ENCODE measurements at regions not wholly inside any gene's neighbourhood (a gene's known extent, or its start where the extent isn't known, plus 50 kb on each side); places are given as distances from the start of the nearest gene placed in this dataset.

GRCh38 chr11:106197438-106197837 is 120.0 kb downstream of the AASDHPPT start:
- no peaks in the 10 kb centered on the region for H3K4me1 ChIP-seq (ENCODE audit: low read depth)
- no peaks in the 10 kb centered on the region for H3K9me3 ChIP-seq
- no peaks in the 10 kb centered on the region for H3K36me3 ChIP-seq (ENCODE audit: low read depth)
- no peak for DNase-seq
- TF ChIP-seq, protein P1, sequence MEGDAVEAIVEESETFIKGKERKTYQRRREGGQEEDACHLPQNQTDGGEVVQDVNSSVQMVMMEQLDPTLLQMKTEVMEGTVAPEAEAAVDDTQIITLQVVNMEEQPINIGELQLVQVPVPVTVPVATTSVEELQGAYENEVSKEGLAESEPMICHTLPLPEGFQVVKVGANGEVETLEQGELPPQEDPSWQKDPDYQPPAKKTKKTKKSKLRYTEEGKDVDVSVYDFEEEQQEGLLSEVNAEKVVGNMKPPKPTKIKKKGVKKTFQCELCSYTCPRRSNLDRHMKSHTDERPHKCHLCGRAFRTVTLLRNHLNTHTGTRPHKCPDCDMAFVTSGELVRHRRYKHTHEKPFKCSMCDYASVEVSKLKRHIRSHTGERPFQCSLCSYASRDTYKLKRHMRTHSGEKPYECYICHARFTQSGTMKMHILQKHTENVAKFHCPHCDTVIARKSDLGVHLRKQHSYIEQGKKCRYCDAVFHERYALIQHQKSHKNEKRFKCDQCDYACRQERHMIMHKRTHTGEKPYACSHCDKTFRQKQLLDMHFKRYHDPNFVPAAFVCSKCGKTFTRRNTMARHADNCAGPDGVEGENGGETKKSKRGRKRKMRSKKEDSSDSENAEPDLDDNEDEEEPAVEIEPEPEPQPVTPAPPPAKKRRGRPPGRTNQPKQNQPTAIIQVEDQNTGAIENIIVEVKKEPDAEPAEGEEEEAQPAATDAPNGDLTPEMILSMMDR (IDR thresholded peaks at IDR 0.05), result no peak
- no peak overlapping the region for H3K4me3 ChIP-seq
- intact Hi-C loops (cut with DNase I, micrococcal nuclease), result no loop called here
- no peak for ATAC-seq

DNA sequence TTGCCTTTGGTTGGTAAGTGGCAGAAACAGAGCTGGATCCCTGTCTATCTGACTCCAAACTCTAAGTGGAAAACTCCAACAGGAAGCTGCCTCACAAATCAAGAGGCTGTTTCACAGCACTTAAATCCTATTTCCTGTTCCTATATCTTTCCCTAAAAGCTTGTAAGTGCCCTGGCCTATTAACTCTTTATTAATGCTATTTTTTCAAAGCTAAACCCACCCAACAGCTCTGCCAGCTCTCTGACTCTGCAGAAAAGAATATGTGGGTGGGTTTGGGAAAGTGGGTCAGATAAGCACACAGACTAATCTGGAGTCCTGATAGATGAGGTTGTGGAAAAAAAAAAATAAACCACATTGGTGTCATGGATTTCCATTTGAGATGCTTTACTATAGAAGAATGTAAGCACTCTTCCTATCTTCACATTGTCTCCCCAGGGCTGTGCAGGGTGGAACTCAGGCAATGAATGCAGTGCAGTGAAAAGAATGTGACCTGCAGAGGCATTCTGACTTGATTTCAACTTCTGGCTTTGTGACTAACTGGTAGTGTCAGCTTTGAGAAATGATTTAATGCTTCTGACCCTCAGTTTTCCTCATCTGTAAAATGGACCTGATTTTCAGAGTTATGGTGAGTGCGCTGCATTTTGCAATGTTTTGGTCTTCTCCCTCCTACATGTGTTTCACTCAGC is 125.6 kb downstream of the AASDHPPT start:
- no peak overlapping the region for H3K4me3 ChIP-seq
- no peaks in the 10 kb centered on the region for H3K36me3 ChIP-seq (ENCODE audit: low read depth)
- TF ChIP-seq, protein P1 (IDR thresholded peaks at IDR 0.05), result no peak
- H3K9me3 ChIP-seq, result no peaks in the 10 kb centered on the region
- ATAC-seq (no peak), DNase-seq (no peak)
- intact Hi-C loops (cut with DNase I, micrococcal nuclease), result no loop called here
- no peaks in the 10 kb centered on the region for H3K4me1 ChIP-seq (ENCODE audit: low read depth)

- Histone ChIP-seq H3K4me3 (no peak overlapping the region), H3K36me3 (ENCODE audit: low read depth) (no peaks in the 10 kb centered on the region), H3K9me3 (no peaks in the 10 kb centered on the region), H3K4me1 (ENCODE audit: low read depth) (no peaks in the 10 kb centered on the region)
- DNase-seq, result no peak
- TF ChIP-seq, protein P1 (IDR thresholded peaks at IDR 0.05), result no peak
- intact Hi-C loops (cut with DNase I, micrococcal nuclease), result no loop called here
- no peak for ATAC-seq
These were observed 131.3 kb downstream of the AASDHPPT start for GRCh38 chr11:106208760-106209159.

DNA sequence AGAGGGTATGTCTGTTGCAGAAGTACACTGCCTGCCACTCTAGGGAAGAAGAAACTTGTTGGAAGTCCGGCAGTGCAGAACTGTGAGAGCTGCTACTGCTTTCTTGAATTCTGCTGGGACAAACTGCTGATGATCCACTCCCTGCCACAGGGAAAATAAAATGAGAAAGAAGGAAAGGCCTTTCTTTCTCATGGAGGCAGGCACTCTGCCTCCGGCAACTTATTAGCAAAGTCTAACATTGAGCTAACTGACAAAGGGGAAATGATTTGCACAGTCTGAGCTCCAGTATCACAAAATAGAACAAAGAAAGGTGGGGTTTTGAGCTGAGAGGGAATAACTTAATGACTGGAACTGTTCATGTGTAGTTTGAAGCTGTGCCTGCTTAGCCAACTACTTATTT is 134.6 kb downstream of the AASDHPPT start:
- TF ChIP-seq, protein P1 (IDR thresholded peaks at IDR 0.05), result no peak
- ATAC-seq, result no peak
- intact Hi-C loops (cut with DNase I, micrococcal nuclease), result no loop called here
- Histone ChIP-seq H3K36me3 (ENCODE audit: low read depth) (no peaks in the 10 kb centered on the region), H3K9me3 (no peaks in the 10 kb centered on the region), H3K4me1 (ENCODE audit: low read depth) (no peaks in the 10 kb centered on the region), H3K4me3 (no peak overlapping the region)
- DNase-seq, result no peak

DNA sequence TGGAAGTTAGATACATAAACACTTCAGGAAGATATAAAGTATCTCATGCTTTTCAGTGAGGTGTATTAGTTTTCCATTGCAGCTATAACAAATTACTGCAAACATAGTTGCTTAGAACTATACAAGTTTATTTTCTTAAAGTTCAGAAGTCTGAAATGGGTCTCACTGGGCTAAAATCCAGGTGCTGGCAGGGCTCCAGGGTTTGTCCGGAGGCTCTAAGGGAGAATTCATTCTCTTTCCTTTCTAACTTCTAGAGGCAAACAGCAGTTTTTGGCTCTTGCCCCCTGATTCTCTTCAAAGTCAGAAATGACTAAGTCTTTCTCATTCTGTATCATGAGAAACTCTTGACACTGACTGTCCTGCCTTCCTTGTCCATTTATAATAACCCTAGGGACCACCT is 138.8 kb downstream of the AASDHPPT start:
- TF ChIP-seq, protein P1 (IDR thresholded peaks at IDR 0.05), result no peak
- Histone ChIP-seq H3K36me3 (ENCODE audit: low read depth) (no peaks in the 10 kb centered on the region), H3K4me3 (no peak overlapping the region), H3K4me1 (ENCODE audit: low read depth) (no peaks in the 10 kb centered on the region), H3K9me3 (peaks cover 4% of the 10 kb centered on the region)
- no peak for DNase-seq
- ATAC-seq, result no peak
- intact Hi-C loops (cut with DNase I, micrococcal nuclease), result no loop called here

GRCh38 chr11:106217456-106217855 is 140.0 kb downstream of the AASDHPPT start:
- intact Hi-C loops (cut with DNase I, micrococcal nuclease), result no loop called here
- Histone ChIP-seq H3K9me3 (peaks cover 11% of the 10 kb centered on the region), H3K4me1 (ENCODE audit: low read depth) (no peaks in the 10 kb centered on the region), H3K4me3 (no peak overlapping the region), H3K36me3 (ENCODE audit: low read depth) (no peaks in the 10 kb centered on the region)
- TF ChIP-seq, protein P1 (IDR thresholded peaks at IDR 0.05), result no peak
- ATAC-seq (no peak), DNase-seq (no peak)

Measured in mucosa of descending colon (tissue), 3 donors.